C4-2B (cell line): ENCODE measurements at regions not wholly inside any gene's neighbourhood (a gene's known extent, or its start where the extent isn't known, plus 50 kb on each side); places are given as distances from the start of the nearest gene placed in this dataset.

Experiments
- ZFX ChIP-seq: fragments of 450-650 bp; IDR thresholded peaks from 2 replicates; pipeline ENCODE4 v1.6.1; 2017
- TF ChIP-seq, protein P1 (sequence below): fragments of 450-650 bp; conservative IDR thresholded peaks from 2 replicates; pipeline ENCODE4 v1.5.1; 2017; ENCODE audit warnings: mild to moderate bottlenecking

DNA sequence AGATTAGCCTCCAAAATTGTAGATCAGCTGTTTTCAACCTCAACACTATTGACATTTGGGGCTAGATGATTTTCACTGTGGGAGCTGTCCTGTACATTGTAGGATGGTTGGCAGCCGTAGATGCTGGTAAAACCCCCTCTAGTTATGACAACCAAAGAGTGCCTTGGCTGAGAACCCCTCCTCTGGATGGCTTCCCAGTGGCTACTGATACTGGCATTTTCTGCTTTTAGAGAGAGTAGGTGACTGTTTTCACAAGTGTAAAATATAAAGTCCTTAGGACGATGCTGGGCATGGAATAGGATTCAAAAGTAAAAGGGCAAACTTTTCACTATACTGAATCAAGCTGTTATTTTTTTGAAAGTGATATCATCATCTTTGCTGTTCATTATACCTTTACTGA is 1048.8 kb upstream of the EEF2KMT start:
- TF ChIP-seq, protein P1, sequence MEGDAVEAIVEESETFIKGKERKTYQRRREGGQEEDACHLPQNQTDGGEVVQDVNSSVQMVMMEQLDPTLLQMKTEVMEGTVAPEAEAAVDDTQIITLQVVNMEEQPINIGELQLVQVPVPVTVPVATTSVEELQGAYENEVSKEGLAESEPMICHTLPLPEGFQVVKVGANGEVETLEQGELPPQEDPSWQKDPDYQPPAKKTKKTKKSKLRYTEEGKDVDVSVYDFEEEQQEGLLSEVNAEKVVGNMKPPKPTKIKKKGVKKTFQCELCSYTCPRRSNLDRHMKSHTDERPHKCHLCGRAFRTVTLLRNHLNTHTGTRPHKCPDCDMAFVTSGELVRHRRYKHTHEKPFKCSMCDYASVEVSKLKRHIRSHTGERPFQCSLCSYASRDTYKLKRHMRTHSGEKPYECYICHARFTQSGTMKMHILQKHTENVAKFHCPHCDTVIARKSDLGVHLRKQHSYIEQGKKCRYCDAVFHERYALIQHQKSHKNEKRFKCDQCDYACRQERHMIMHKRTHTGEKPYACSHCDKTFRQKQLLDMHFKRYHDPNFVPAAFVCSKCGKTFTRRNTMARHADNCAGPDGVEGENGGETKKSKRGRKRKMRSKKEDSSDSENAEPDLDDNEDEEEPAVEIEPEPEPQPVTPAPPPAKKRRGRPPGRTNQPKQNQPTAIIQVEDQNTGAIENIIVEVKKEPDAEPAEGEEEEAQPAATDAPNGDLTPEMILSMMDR = no peak
- no peak for TF ChIP-seq ZFX
